ENCODE measurements at regions not wholly inside any gene's neighbourhood (a gene's known extent, or its start where the extent isn't known, plus 50 kb on each side); places are given as distances from the start of the nearest gene placed in this dataset.
A peak's percentile ranks its signal among the peaks of the same experiment; 100 is the strongest.
"Not testable (repeated sequence)": the region's sequence is repeated elsewhere in the genome, so short reads cannot be mapped to it uniquely, and the experiment has no call there.

GRCh38 chr10:46749470-46749869, 161.8 kb upstream of the PTPN20 start:
- not testable (repeated sequence) for DNase-seq

- DNase-seq, result not testable (repeated sequence)
Measured at GRCh38 chr10:46753763-46754162, 157.5 kb upstream of the PTPN20 start.

- not testable (repeated sequence) for DNase-seq
Measured at GRCh38 chr10:46761471-46761870, 149.8 kb upstream of the PTPN20 start.

GRCh38 chr10:46768515-46769291, 142.5 kb upstream of the PTPN20 start:
- not testable (repeated sequence) for DNase-seq

- DNase-seq, result not testable (repeated sequence)
Measured at GRCh38 chr10:46773178-46773896, 137.9 kb upstream of the PTPN20 start.

- DNase-seq, result not testable (repeated sequence)
Measured at GRCh38 chr10:46773897-46774236, 137.4 kb upstream of the PTPN20 start.

- DNase-seq, result not testable (repeated sequence)
Measured at GRCh38 chr10:46774366-46774765, 136.9 kb upstream of the PTPN20 start.

- DNase-seq, result not testable (repeated sequence)
Measured at GRCh38 chr10:46774945-46775667, 136.1 kb upstream of the PTPN20 start.

GRCh38 chr10:46775668-46776059, 135.6 kb upstream of the PTPN20 start:
- DNase-seq, result not testable (repeated sequence)

- peak in 1 of 2 experiments; percentile 3 for DNase-seq
Measured at GRCh38 chr10:46779571-46779970, 131.7 kb upstream of the PTPN20 start.

- DNase-seq, result not testable (repeated sequence)
Measured at GRCh38 chr10:46780164-46780563, 131.1 kb upstream of the PTPN20 start.

GRCh38 chr10:46781001-46781400, 130.2 kb upstream of the PTPN20 start:
- DNase-seq, result not testable (repeated sequence)

- not testable (repeated sequence) for DNase-seq
Measured at GRCh38 chr10:46782001-46782874, 129.0 kb upstream of the PTPN20 start.

- DNase-seq, result not testable (repeated sequence)
Measured at GRCh38 chr10:46784665-46785064, 126.6 kb upstream of the PTPN20 start.

GRCh38 chr10:46786125-46786517, 125.1 kb upstream of the PTPN20 start:
- DNase-seq, result not testable (repeated sequence)

- DNase-seq, result peak in 1 of 2 experiments; percentile 30
Measured at GRCh38 chr10:46786518-46787320, 124.5 kb upstream of the PTPN20 start.

- peak in 1 of 2 experiments; percentile 9 for DNase-seq
Measured at GRCh38 chr10:46787321-46787615, 124.0 kb upstream of the PTPN20 start.

- DNase-seq, result not testable (repeated sequence)
Measured at GRCh38 chr10:46792657-46793357, 118.4 kb upstream of the PTPN20 start.

- not testable (repeated sequence) for DNase-seq
Measured at GRCh38 chr10:46796351-46796750, 114.9 kb upstream of the PTPN20 start.

GRCh38 chr10:46802010-46802409, 109.2 kb upstream of the PTPN20 start:
- DNase-seq, result not testable (repeated sequence)

GRCh38 chr10:46803082-46803481, 108.1 kb upstream of the PTPN20 start:
- DNase-seq, result not testable (repeated sequence)
